ENCODE measurements at regions not wholly inside any gene's neighbourhood (a gene's known extent, or its start where the extent isn't known, plus 50 kb on each side); places are given as distances from the start of the nearest gene placed in this dataset.

GRCh38 chr12:83408146-83408545 lies 721.4 kb downstream of the TMTC2 start:
- ChIA-PET CTCF (no interaction called here), POLR2A (no interaction called here)

GRCh38 chr12:83404521-83404920 lies 717.8 kb downstream of the TMTC2 start:
- no peak for TF ChIP-seq CTCF (IDR thresholded peaks at IDR 0.05; ENCODE audit: control extremely low read depth, extremely low read depth, low read depth, missing control alignments)
- no peak for DNase-seq (ENCODE audit: extremely low spot score)
- ChIA-PET CTCF (no interaction called here), POLR2A (no interaction called here)

More at GRCh38 chr12:83408146-83408545, 721.4 kb downstream of the TMTC2 start:
- TF ChIP-seq CTCF (IDR thresholded peaks at IDR 0.05; ENCODE audit: control extremely low read depth, extremely low read depth, low read depth, missing control alignments): no peak
- no peak for DNase-seq (ENCODE audit: extremely low spot score)

GRCh38 chr12:83390186-83390585 lies 703.5 kb downstream of the TMTC2 start:
- POLR2A ChIA-PET: no interaction called here
- CTCF ChIA-PET: interaction anchor here (1.0 to 3.4 kb wide), 7 partner anchors 9 to 874 kb away, joined by 3 to 33 read pairs (median 3); partner anchors contain the start of gene TMTC2

GRCh38 chr12:83389237-83389996 lies 702.7 kb downstream of the TMTC2 start:
- peak; percentile 32 for TF ChIP-seq CTCF (IDR thresholded peaks at IDR 0.05; ENCODE audit: control extremely low read depth, extremely low read depth, low read depth, missing control alignments)
- CTCF ChIA-PET: interaction anchor here (1.0 to 3.4 kb wide), 10 partner anchors 10 to 873 kb away, joined by 3 to 33 read pairs (median 3); partner anchors contain the start of gene TMTC2
- no peak for DNase-seq (ENCODE audit: extremely low spot score)
- POLR2A ChIA-PET: no interaction called here

More at GRCh38 chr12:83390186-83390585, 703.5 kb downstream of the TMTC2 start:
- TF ChIP-seq CTCF (IDR thresholded peaks at IDR 0.05; ENCODE audit: control extremely low read depth, extremely low read depth, low read depth, missing control alignments): no peak
- no peak for DNase-seq (ENCODE audit: extremely low spot score)

GRCh38 chr12:83388551-83388950 lies 701.8 kb downstream of the TMTC2 start:
- POLR2A ChIA-PET: no interaction called here
- DNase-seq (ENCODE audit: extremely low spot score): no peak
- CTCF ChIA-PET: interaction anchor here (0.8 to 3.4 kb wide), 7 partner anchors 10 to 866 kb away, joined by 3 to 17 read pairs (median 3); partner anchors contain the start of gene TMTC2
- no peak for TF ChIP-seq CTCF (IDR thresholded peaks at IDR 0.05; ENCODE audit: control extremely low read depth, extremely low read depth, low read depth, missing control alignments)

- DNase-seq (ENCODE audit: extremely low spot score): no peak
- TF ChIP-seq CTCF (IDR thresholded peaks at IDR 0.05; ENCODE audit: control extremely low read depth, extremely low read depth, low read depth, missing control alignments): no peak
- CTCF ChIA-PET: interaction anchor here (1.0 to 3.2 kb wide), 5 partner anchors 11 to 701 kb away, joined by 3 to 16 read pairs (median 3); partner anchors contain the start of gene TMTC2
- POLR2A ChIA-PET: no interaction called here
Measured at GRCh38 chr12:83386527-83387264, 700.0 kb downstream of the TMTC2 start.

All from GM10248 (cell line).